Uterus (tissue), 3 donors: ENCODE measurements at regions not wholly inside any gene's neighbourhood (a gene's known extent, or its start where the extent isn't known, plus 50 kb on each side); places are given as distances from the start of the nearest gene placed in this dataset.

Experiments used
- DNase-seq, 2 donors: peaks; one replicate each; pipeline ENCODE4 v3.0.0-alpha.2; 2019 to 2020
- H3K27ac ChIP-seq, 2 donors: fragments of 200-600 bp; sonication (generic); 1 replicate in 1 of 2; 2 replicates in 1 of 2; pipeline ENCODE4 v1.5.1; 2016 to 2018
- H3K27me3 ChIP-seq, 2 donors: fragments of 200-600 bp; sonication (generic); one replicate each; pipeline ENCODE4 v1.5.1; 2018 to 2019; ENCODE audit warnings: control low read depth in 1 of 2
- H3K36me3 ChIP-seq, 2 donors: fragments of 200-600 bp; sonication (generic); one replicate each; pipeline ENCODE4 v1.5.1; 2019; ENCODE audit warnings: control low read depth in 1 of 2
- H3K4me1 ChIP-seq, 2 donors: fragments of 200-600 bp; sonication (generic); one replicate each; pipeline ENCODE4 v1.5.1; 2018 to 2019; ENCODE audit warnings: control low read depth in 1 of 2
- H3K4me3 ChIP-seq, 2 donors: fragments of 200-600 bp; sonication (generic); 1 replicate in 1 of 2; 2 replicates in 1 of 2; pipeline ENCODE4 v1.5.1; 2018 to 2019; ENCODE audit warnings: mild to moderate bottlenecking in 1 of 2
- H3K9me3 ChIP-seq, 2 donors: fragments of 200-600 bp; sonication (generic); one replicate each; pipeline ENCODE4 v1.5.1; 2019; ENCODE audit warnings: control low read depth in 1 of 2
- POLR2A ChIP-seq, 2 donors: fragments of 450-650 bp; IDR thresholded peaks; one replicate each; pipeline ENCODE4 v1.6.1; 2016; ENCODE audit warnings: antibody characterized with exemption in 2 of 2, mild to moderate bottlenecking in 1 of 2, moderate library complexity in 1 of 2
- intact Hi-C: fragments of 100-400 bp; cut with DNase I; formaldehyde crosslinking; loops from one replicate; pipeline ENCODE4 v1.15.1; 2023; ENCODE audit warnings: low total_unique reads
- TF ChIP-seq, protein P1 (sequence below), 4 experiments: fragments of 200-600 bp in 2 of 4; fragments of 450-650 bp in 2 of 4; sonication (generic) in 2 of 4; IDR thresholded peaks; one replicate each; pipeline ENCODE4 v1.5.1; 2016 to 2019; ENCODE audit warnings: antibody characterized with exemption in 4 of 4, mild to moderate bottlenecking in 2 of 4, moderate library complexity in 1 of 4
- donor health status: DM: yes; HTN: yes; CAD: no.

DNA sequence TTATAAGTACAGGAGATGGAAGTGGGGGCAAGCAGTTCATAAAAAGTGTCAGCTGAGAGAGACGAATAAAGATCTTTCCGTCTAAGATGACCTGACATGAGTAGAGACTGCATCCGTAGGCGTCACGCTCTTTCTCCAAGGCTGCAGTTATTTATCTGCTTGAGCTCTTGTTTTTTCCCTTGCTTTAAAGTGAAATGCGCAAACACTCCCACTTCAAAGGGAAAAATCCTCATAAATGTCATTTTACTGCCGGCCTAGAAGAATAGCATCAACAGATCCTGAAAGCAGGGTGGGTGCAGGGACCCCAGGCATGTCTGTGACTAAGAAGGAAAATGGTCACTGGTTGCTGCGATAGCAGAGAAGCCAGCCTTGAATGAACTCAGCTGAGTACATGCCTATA is 647.4 kb downstream of the MED13L start:
- no peak for DNase-seq
- intact Hi-C loops: no loop called here
- TF ChIP-seq POLR2A (IDR thresholded peaks at IDR 0.05): no peak
- TF ChIP-seq, protein P1, sequence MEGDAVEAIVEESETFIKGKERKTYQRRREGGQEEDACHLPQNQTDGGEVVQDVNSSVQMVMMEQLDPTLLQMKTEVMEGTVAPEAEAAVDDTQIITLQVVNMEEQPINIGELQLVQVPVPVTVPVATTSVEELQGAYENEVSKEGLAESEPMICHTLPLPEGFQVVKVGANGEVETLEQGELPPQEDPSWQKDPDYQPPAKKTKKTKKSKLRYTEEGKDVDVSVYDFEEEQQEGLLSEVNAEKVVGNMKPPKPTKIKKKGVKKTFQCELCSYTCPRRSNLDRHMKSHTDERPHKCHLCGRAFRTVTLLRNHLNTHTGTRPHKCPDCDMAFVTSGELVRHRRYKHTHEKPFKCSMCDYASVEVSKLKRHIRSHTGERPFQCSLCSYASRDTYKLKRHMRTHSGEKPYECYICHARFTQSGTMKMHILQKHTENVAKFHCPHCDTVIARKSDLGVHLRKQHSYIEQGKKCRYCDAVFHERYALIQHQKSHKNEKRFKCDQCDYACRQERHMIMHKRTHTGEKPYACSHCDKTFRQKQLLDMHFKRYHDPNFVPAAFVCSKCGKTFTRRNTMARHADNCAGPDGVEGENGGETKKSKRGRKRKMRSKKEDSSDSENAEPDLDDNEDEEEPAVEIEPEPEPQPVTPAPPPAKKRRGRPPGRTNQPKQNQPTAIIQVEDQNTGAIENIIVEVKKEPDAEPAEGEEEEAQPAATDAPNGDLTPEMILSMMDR (IDR thresholded peaks at IDR 0.05): no peak

DNA sequence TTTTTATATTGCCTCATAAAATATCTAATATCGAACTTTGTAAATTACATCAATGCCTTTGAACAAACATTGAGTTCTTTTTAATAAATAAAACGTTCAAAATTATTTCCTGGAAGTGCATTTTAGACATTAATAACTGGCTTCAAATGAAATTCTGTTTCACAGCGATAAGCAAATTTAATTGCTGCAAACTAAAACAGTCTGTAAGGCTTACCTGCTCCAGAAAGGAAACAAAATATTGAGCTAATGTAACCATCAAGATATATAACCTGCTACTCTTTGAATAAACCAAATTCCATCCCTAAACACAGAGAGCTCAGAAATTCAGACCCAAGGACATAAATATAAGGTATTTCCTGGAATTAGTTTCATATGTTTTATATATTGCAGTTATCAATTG is 651.3 kb downstream of the MED13L start:
- H3K27ac ChIP-seq: no peak overlapping the region
- no peak for DNase-seq
- no peaks in the 10 kb centered on the region for H3K4me1 ChIP-seq
- H3K9me3 ChIP-seq: peaks cover 0 to 3% of the 10 kb centered on the region in 2 donors
- H3K27me3 ChIP-seq: no peaks in the 10 kb centered on the region
- H3K4me3 ChIP-seq: no peak overlapping the region
- TF ChIP-seq, protein P1 (IDR thresholded peaks at IDR 0.05): no peak
- no peak for TF ChIP-seq POLR2A (IDR thresholded peaks at IDR 0.05)
- H3K36me3 ChIP-seq: no peaks in the 10 kb centered on the region
- intact Hi-C loops: no loop called here

More for the DNA sequence above, 647.4 kb downstream of the MED13L start:
- Histone ChIP-seq H3K27ac (no peak overlapping the region), H3K36me3 (no peaks in the 10 kb centered on the region), H3K9me3 (peaks cover 0 to under 1% of the 10 kb centered on the region in 2 donors), H3K4me3 (no peak overlapping the region), H3K27me3 (no peaks in the 10 kb centered on the region), H3K4me1 (no peaks in the 10 kb centered on the region)

GRCh38 chr12:115623764-115624334 is 653.6 kb downstream of the MED13L start:
- intact Hi-C loops: no loop called here
- no peak overlapping the region for H3K4me3 ChIP-seq
- no peak for DNase-seq

GRCh38 chr12:115623275-115623674 is 654.2 kb downstream of the MED13L start:
- DNase-seq: no peak
- Histone ChIP-seq H3K4me1 (no peaks in the 10 kb centered on the region), H3K27me3 (no peaks in the 10 kb centered on the region), H3K27ac (no peak overlapping the region), H3K9me3 (peaks cover 0 to 3% of the 10 kb centered on the region in 2 donors), H3K36me3 (no peaks in the 10 kb centered on the region), H3K4me3 (no peak overlapping the region)
- TF ChIP-seq POLR2A (IDR thresholded peaks at IDR 0.05): no peak
- TF ChIP-seq, protein P1 (IDR thresholded peaks at IDR 0.05): no peak
- intact Hi-C loops: no loop called here

More at GRCh38 chr12:115623764-115624334, 653.6 kb downstream of the MED13L start:
- no peak overlapping the region for H3K27ac ChIP-seq
- TF ChIP-seq, protein P1 (IDR thresholded peaks at IDR 0.05): no peak
- TF ChIP-seq POLR2A (IDR thresholded peaks at IDR 0.05): no peak
- no peaks in the 10 kb centered on the region for H3K27me3 ChIP-seq
- no peaks in the 10 kb centered on the region for H3K36me3 ChIP-seq
- H3K4me1 ChIP-seq: no peaks in the 10 kb centered on the region
- H3K9me3 ChIP-seq: peaks cover 0 to 3% of the 10 kb centered on the region in 2 donors

DNA sequence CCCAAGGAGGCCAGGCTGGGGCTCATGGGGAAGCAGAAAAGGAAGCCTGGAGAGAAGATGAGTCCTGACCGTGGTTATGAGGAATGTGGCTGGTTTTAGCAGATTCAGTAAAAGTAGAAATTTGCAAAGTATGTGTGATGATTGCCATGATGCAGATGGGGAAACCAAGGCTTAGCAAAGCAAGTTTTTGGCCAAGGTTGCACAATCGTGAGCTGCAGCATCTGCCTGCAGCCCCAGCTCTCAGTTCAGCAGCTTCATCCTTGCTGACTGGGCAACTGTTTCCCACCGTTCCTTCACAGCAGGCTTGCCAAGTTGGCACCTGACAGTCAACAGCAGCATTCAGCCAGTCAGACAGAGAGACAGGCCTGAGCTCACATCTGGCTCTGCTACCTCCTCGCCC is 656.7 kb downstream of the MED13L start:
- peaks cover 0 to 3% of the 10 kb centered on the region in 2 donors for H3K9me3 ChIP-seq
- H3K36me3 ChIP-seq: no peaks in the 10 kb centered on the region
- H3K27ac ChIP-seq: no peak overlapping the region
- H3K27me3 ChIP-seq: no peaks in the 10 kb centered on the region
- H3K4me1 ChIP-seq: no peaks in the 10 kb centered on the region
- no peak for TF ChIP-seq POLR2A (IDR thresholded peaks at IDR 0.05)
- TF ChIP-seq, protein P1 (IDR thresholded peaks at IDR 0.05): no peak
- no peak for DNase-seq
- intact Hi-C loops: no loop called here
- H3K4me3 ChIP-seq: no peak overlapping the region
